ENCODE measurements at regions not wholly inside any gene's neighbourhood (a gene's known extent, or its start where the extent isn't known, plus 50 kb on each side); places are given as distances from the start of the nearest gene placed in this dataset.

DNA sequence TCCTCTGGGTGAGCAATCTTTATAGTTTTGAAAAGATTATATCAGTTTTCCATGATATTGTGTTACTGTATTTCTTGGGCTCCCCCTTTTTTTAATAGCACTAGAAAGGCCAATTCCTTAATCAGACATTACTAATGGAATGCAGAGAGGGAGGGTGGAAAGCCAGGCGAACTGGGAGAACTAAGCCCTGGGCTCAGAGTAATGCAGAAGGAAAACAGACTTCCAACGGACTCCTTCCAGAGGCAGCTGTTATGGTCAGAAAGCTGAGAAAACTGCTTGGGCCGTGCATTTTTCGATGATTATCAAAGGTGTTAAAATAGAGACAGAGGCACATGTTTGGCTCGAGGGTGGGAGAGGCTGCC lies 206.3 kb downstream of the FOXD2 start:
- no peaks in the 10 kb centered on the region for H3K4me1 Mint-ChIP-seq
- H3K36me3 Mint-ChIP-seq = no peaks in the 10 kb centered on the region
- H3K27me3 Mint-ChIP-seq = peaks cover 9 to 36% of the 10 kb centered on the region in 2 donors
- Histone ChIP-seq H3K27me3 (ENCODE audit: insufficient read depth, low read length, poor library complexity, severe bottlenecking) (peaks cover 5% of the 10 kb centered on the region), H3K9me3 (ENCODE audit: low read length) (no peaks in the 10 kb centered on the region), H3K27ac (ENCODE audit: low read depth, low read length) (no peak overlapping the region), H3K36me3 (ENCODE audit: insufficient read depth, low read length) (no peaks in the 10 kb centered on the region), H3K4me1 (ENCODE audit: insufficient read depth, low read length) (no peaks in the 10 kb centered on the region), H3K4me3 (ENCODE audit: low read length) (no peak overlapping the region)
- no peak for DNase-seq
- no peak overlapping the region for H3K27ac Mint-ChIP-seq
- ChIA-PET POLR2A (no interaction called here), CTCF (no interaction called here)
- no peaks in the 10 kb centered on the region for H3K9me3 Mint-ChIP-seq
- H3K4me3 Mint-ChIP-seq = no peak overlapping the region

DNA sequence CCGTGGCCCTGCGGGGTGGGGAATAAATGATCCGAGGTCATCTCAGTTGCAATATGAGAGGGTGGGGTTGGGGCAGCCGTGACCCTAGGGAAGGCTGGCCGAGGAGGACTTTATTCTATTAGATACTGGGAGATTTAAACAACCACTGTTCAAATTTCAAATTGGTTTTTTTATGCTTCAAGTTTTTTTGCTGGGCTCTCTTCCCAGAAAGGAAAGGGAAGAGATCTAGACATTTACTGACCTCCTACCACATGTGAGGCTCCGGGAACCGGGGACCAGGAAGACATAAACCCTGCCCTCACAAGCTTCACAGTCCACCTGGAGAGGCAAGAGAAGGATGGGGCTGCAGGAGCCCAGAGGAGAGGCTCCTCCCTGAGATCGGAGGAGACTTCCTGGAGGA lies 207.3 kb downstream of the FOXD2 start:
- DNase-seq = no peak
- no peaks in the 10 kb centered on the region for H3K9me3 ChIP-seq (ENCODE audit: low read length)
- ChIA-PET POLR2A (no interaction called here), CTCF (no interaction called here)
- no peak overlapping the region for H3K27ac ChIP-seq (ENCODE audit: low read depth, low read length)
- no peaks in the 10 kb centered on the region for H3K36me3 ChIP-seq (ENCODE audit: insufficient read depth, low read length)
- H3K4me3 ChIP-seq (ENCODE audit: low read length) = no peak overlapping the region
- peaks cover 5% of the 10 kb centered on the region for H3K27me3 ChIP-seq (ENCODE audit: insufficient read depth, low read length, poor library complexity, severe bottlenecking)
- Mint-ChIP-seq H3K4me1 (no peaks in the 10 kb centered on the region), H3K27ac (peak overlapping the region in 1 of 8 donors; percentile 51), H3K4me3 (no peak overlapping the region), H3K27me3 (peaks cover 9 to 27% of the 10 kb centered on the region in 2 donors), H3K9me3 (no peaks in the 10 kb centered on the region), H3K36me3 (no peaks in the 10 kb centered on the region)
- H3K4me1 ChIP-seq (ENCODE audit: insufficient read depth, low read length) = no peaks in the 10 kb centered on the region

DNA sequence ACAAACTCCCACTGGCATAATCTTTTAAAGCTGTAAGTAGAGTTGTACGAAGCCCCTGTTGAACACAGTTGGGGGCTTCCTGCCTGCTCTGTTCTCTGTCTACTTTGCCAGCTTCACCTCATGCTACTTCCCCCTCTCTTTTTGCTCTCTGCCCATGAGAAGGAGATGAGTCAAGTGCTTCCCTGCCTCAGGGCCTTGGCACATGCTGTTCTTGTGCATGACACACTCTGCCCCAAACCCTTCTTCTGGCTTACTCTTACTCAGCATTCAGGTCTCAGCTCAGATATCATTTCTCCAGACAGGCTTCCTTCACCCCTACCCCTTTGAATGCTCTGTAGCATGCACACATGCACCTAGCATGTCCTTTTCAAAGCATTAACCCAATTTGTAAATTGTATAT lies 208.8 kb downstream of the FOXD2 start:
- Mint-ChIP-seq H3K4me3 (no peak overlapping the region), H3K9me3 (no peaks in the 10 kb centered on the region), H3K36me3 (no peaks in the 10 kb centered on the region), H3K27me3 (peaks cover 6 to 16% of the 10 kb centered on the region in 2 donors), H3K27ac (peak overlapping the region in 1 of 8 donors; percentile 56), H3K4me1 (no peaks in the 10 kb centered on the region)
- no peak overlapping the region for H3K4me3 ChIP-seq (ENCODE audit: low read length)
- H3K36me3 ChIP-seq (ENCODE audit: insufficient read depth, low read length) = no peaks in the 10 kb centered on the region
- CTCF ChIA-PET = no interaction called here
- POLR2A ChIA-PET = no interaction called here
- no peak for DNase-seq
- H3K4me1 ChIP-seq (ENCODE audit: insufficient read depth, low read length) = no peaks in the 10 kb centered on the region
- no peak overlapping the region for H3K27ac ChIP-seq (ENCODE audit: low read depth, low read length)
- H3K27me3 ChIP-seq (ENCODE audit: insufficient read depth, low read length, poor library complexity, severe bottlenecking) = peaks cover 5% of the 10 kb centered on the region
- H3K9me3 ChIP-seq (ENCODE audit: low read length) = no peaks in the 10 kb centered on the region

DNA sequence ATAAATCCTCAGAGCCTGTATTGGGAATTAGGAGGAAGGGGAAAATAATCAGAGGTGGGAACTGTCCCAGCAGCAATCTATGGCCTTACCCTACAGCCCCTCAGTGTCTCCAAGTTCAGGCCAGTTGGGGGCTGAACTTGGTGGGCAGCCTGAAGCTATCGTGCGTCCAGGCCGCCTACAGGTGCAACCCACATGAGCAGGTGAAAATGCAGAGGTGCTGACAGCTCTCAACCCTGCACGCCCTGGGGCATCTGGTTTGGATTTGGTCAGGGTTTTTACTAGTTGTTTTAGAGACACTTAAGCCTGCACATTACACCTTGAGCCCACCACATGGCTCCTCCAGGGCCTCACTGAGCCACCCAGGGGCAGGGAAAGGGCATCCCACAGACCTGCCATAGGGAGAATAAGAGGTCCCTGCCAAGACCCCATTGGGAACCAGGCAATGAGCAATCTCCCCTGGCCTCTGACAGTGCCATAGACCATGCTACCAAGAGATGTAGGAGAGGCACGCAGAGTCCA lies 209.5 kb downstream of the FOXD2 start:
- Histone ChIP-seq H3K9me3 (ENCODE audit: low read length) (no peaks in the 10 kb centered on the region), H3K27me3 (ENCODE audit: insufficient read depth, low read length, poor library complexity, severe bottlenecking) (peaks cover 5% of the 10 kb centered on the region), H3K36me3 (ENCODE audit: insufficient read depth, low read length) (no peaks in the 10 kb centered on the region), H3K4me3 (ENCODE audit: low read length) (no peak overlapping the region), H3K4me1 (ENCODE audit: insufficient read depth, low read length) (no peaks in the 10 kb centered on the region), H3K27ac (ENCODE audit: low read depth, low read length) (no peak overlapping the region)
- ChIA-PET POLR2A (no interaction called here), CTCF (no interaction called here)
- no peaks in the 10 kb centered on the region for H3K36me3 Mint-ChIP-seq
- no peaks in the 10 kb centered on the region for H3K9me3 Mint-ChIP-seq
- no peaks in the 10 kb centered on the region for H3K4me1 Mint-ChIP-seq
- H3K4me3 Mint-ChIP-seq = no peak overlapping the region
- no peak overlapping the region for H3K27ac Mint-ChIP-seq
- peaks cover 6 to 14% of the 10 kb centered on the region in 2 donors for H3K27me3 Mint-ChIP-seq
- DNase-seq = no peak

DNA sequence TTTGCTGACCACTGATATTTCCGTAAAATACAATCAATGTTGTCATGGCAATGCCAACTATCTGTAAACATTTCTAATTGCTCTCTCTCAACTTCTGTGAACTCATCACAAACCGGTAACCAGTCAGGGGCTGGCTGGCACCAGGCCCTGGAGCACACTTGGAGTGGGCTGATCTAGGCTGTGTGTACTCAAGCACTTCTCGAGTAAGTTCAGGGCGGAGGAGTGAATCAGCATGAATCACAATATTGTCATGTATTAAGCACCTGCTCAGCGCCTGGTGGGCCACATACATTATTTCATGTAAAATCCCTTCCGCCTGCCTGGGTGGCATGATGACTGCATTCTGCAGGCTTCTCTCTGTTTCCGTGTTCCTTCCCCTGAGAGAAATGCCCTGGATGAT lies 212.4 kb downstream of the FOXD2 start:
- no peak overlapping the region for H3K27ac ChIP-seq (ENCODE audit: low read depth, low read length)
- no peaks in the 10 kb centered on the region for H3K4me1 ChIP-seq (ENCODE audit: insufficient read depth, low read length)
- peaks cover 8% of the 10 kb centered on the region for H3K27me3 ChIP-seq (ENCODE audit: insufficient read depth, low read length, poor library complexity, severe bottlenecking)
- ChIA-PET CTCF (no interaction called here), POLR2A (no interaction called here)
- no peaks in the 10 kb centered on the region for H3K36me3 Mint-ChIP-seq
- no peak overlapping the region for H3K4me3 ChIP-seq (ENCODE audit: low read length)
- H3K9me3 ChIP-seq (ENCODE audit: low read length) = no peaks in the 10 kb centered on the region
- DNase-seq = no peak
- H3K4me1 Mint-ChIP-seq = no peaks in the 10 kb centered on the region
- H3K9me3 Mint-ChIP-seq = no peaks in the 10 kb centered on the region
- H3K36me3 ChIP-seq (ENCODE audit: insufficient read depth, low read length) = no peaks in the 10 kb centered on the region
- no peak overlapping the region for H3K4me3 Mint-ChIP-seq
- peaks cover 9 to 22% of the 10 kb centered on the region in 2 donors for H3K27me3 Mint-ChIP-seq
- no peak overlapping the region for H3K27ac Mint-ChIP-seq

DNA sequence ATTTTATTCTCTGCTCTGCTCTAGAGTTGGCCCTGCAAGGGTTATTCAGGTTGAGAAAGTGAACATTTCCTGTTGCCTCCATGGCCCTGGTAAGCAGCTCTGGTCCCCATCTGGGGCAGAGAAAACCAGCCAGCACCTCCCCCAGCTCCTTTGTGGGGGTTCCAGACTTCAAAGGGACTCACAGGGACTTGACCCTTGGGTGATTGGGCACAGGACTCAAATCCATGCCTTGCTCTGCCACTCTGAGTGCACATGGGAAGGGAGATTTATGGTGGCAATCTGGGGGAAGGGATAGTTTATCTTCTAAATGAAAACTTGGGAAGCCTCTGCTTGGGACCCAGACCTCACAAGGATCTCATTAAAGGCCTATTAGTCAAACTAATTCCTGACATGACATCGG lies 212.8 kb downstream of the FOXD2 start:
- Mint-ChIP-seq H3K27me3 (peaks cover 9 to 24% of the 10 kb centered on the region in 2 donors), H3K27ac (no peak overlapping the region), H3K36me3 (no peaks in the 10 kb centered on the region), H3K4me1 (no peaks in the 10 kb centered on the region), H3K4me3 (no peak overlapping the region), H3K9me3 (no peaks in the 10 kb centered on the region)
- Histone ChIP-seq H3K4me1 (ENCODE audit: insufficient read depth, low read length) (no peaks in the 10 kb centered on the region), H3K9me3 (ENCODE audit: low read length) (no peaks in the 10 kb centered on the region), H3K36me3 (ENCODE audit: insufficient read depth, low read length) (no peaks in the 10 kb centered on the region), H3K27me3 (ENCODE audit: insufficient read depth, low read length, poor library complexity, severe bottlenecking) (peaks cover 8% of the 10 kb centered on the region), H3K4me3 (ENCODE audit: low read length) (no peak overlapping the region), H3K27ac (ENCODE audit: low read depth, low read length) (no peak overlapping the region)
- ChIA-PET CTCF (no interaction called here), POLR2A (no interaction called here)
- DNase-seq = no peak

DNA sequence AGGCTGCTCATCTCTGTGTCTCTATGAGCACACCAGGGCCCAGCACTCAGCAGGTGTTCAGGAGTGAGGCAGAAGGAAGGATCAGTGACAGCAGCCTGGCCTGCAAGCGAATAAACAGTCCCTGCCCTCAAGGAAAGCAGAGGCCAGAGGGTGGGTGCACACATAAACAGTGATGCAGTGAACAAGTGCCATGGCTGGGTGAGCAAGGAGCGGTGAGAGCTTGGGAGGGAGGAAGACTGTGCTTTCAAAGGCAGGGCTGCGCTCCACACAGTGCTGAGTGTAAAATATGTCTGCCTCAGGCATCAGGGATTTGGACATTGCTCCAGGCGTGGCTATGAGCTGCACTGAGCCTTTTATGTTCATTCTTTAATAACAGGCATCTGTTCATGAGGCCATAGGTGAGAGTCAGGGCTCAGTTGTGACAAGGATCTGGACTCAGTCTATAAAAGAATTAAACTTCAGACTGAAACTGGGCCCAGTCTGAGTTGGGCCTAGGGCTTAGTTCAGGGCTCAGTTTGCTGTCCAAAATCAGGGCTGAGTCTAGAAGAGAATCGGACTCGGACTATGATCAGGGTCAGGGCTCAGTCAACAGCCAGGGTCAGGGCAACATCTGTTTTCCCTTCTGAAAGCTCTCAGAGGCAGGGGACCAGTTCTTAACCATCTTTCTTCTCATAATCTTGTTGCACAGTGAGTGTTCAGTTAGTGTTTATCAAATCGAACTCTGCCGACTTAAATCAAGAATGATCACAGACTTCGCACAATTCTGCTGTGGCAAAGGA lies 213.7 kb downstream of the FOXD2 start:
- H3K9me3 Mint-ChIP-seq = no peaks in the 10 kb centered on the region
- no peaks in the 10 kb centered on the region for H3K4me1 Mint-ChIP-seq
- H3K4me3 Mint-ChIP-seq = no peak overlapping the region
- no peak overlapping the region for H3K4me3 ChIP-seq (ENCODE audit: low read length)
- H3K27me3 ChIP-seq (ENCODE audit: insufficient read depth, low read length, poor library complexity, severe bottlenecking) = peaks cover 8% of the 10 kb centered on the region
- no peaks in the 10 kb centered on the region for H3K36me3 Mint-ChIP-seq
- H3K27ac Mint-ChIP-seq = no peak overlapping the region
- peaks cover 9 to 33% of the 10 kb centered on the region in 2 donors for H3K27me3 Mint-ChIP-seq
- ChIA-PET CTCF (no interaction called here), POLR2A (no interaction called here)
- no peaks in the 10 kb centered on the region for H3K4me1 ChIP-seq (ENCODE audit: insufficient read depth, low read length)
- DNase-seq = no peak
- no peaks in the 10 kb centered on the region for H3K36me3 ChIP-seq (ENCODE audit: insufficient read depth, low read length)
- H3K9me3 ChIP-seq (ENCODE audit: low read length) = no peaks in the 10 kb centered on the region
- H3K27ac ChIP-seq (ENCODE audit: low read depth, low read length) = no peak overlapping the region

DNA sequence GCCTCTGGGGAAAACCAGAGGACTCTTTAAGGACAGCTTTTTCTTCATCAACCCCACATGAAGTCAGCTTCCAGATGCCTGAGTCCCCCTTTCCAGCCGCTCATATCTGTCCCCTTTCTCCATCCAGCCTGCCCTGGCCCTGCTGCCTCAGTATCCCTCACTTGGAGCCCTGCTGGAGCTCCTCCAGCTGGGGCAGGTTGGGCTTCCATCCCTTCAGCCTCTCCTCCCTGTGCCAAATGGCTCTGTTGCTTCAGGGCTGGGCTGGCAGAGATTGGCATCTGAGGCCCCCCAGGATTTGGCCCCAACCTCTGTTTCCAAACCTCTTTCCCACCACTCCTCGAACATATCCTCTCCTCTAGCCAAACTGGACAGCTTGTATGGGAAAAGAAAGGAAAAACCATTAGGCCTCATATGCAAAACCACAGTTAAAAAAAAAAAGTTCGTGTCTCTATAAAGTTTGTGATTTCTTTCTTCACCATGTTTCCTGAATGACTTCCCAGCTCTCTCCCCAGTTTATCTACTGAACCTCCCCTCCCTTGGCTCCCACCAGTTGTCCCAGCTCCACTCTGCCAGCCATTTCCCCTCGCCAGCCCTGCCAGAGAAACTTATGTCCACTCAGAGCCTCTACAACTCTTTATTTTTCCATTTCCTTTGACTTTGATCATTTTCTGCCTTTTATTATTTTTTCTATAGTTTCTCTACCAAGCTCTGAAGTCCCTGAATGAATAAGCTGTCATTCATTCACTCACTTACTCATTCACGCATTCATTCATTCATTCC lies 217.9 kb downstream of the FOXD2 start:
- Mint-ChIP-seq H3K36me3 (no peaks in the 10 kb centered on the region), H3K9me3 (no peaks in the 10 kb centered on the region), H3K4me3 (no peak overlapping the region), H3K27me3 (peaks cover 5 to 37% of the 10 kb centered on the region in 2 donors), H3K27ac (no peak overlapping the region), H3K4me1 (no peaks in the 10 kb centered on the region)
- Histone ChIP-seq H3K4me1 (ENCODE audit: insufficient read depth, low read length) (no peaks in the 10 kb centered on the region), H3K27me3 (ENCODE audit: insufficient read depth, low read length, poor library complexity, severe bottlenecking) (peaks cover 4% of the 10 kb centered on the region), H3K27ac (ENCODE audit: low read depth, low read length) (no peak overlapping the region), H3K4me3 (ENCODE audit: low read length) (no peak overlapping the region), H3K9me3 (ENCODE audit: low read length) (no peaks in the 10 kb centered on the region), H3K36me3 (ENCODE audit: insufficient read depth, low read length) (no peaks in the 10 kb centered on the region)
- no peak for DNase-seq
- CTCF ChIA-PET = no interaction called here
- POLR2A ChIA-PET = no interaction called here

Measured in CD8-positive, alpha-beta memory T cell (primary cell).